ENCODE measurements at regions not wholly inside any gene's neighbourhood (a gene's known extent, or its start where the extent isn't known, plus 50 kb on each side); places are given as distances from the start of the nearest gene placed in this dataset.

DNA sequence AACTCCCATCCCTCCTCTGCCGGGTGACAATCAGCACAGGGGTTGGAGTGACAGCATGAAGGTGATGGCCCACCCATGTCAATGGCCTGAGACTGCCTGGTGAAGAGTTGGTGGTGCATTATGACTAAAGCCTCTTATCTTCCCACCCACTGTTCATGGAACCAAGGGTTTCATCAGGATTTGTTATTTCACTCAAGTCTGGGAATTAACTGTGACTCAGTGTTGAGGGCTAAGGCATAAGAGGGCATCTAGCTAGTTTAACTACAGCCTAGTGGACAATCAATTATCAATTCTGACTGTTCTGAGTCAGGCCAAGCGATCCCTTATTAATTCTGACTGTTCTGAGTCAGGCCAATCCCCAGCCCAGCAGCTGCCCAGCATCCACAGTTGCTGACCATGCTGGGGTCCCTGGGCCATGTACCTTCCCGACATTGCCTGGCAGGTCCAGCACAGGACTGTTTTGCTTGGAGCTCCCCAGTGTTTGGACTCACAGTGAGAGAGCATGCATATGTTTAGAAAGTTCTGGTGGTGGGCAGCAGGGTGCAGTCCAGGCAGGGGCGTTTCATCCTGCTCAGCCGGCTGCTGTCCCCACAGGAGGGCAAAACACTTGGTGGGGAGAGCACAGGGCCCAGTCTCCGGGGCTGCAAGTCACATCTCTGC lies 65.5 kb downstream of the RASL11A start:
- Mint-ChIP-seq H3K27me3 (ENCODE audit: low read depth, unreplicated experiment) (peaks cover 9% of the 10 kb centered on the region), H3K27ac (ENCODE audit: unreplicated experiment) (peak overlapping the region; percentile 81), H3K36me3 (ENCODE audit: low read depth, unreplicated experiment) (no peaks in the 10 kb centered on the region), H3K4me1 (ENCODE audit: low read depth, unreplicated experiment) (peaks cover 6% of the 10 kb centered on the region), H3K4me3 (ENCODE audit: unreplicated experiment) (no peak overlapping the region), H3K9me3 (ENCODE audit: unreplicated experiment) (no peaks in the 10 kb centered on the region)
- TF ChIP-seq EZH2 (IDR thresholded peaks at IDR 0.05; ENCODE audit: insufficient read depth, low read length): no peak
- TF ChIP-seq, protein P1, sequence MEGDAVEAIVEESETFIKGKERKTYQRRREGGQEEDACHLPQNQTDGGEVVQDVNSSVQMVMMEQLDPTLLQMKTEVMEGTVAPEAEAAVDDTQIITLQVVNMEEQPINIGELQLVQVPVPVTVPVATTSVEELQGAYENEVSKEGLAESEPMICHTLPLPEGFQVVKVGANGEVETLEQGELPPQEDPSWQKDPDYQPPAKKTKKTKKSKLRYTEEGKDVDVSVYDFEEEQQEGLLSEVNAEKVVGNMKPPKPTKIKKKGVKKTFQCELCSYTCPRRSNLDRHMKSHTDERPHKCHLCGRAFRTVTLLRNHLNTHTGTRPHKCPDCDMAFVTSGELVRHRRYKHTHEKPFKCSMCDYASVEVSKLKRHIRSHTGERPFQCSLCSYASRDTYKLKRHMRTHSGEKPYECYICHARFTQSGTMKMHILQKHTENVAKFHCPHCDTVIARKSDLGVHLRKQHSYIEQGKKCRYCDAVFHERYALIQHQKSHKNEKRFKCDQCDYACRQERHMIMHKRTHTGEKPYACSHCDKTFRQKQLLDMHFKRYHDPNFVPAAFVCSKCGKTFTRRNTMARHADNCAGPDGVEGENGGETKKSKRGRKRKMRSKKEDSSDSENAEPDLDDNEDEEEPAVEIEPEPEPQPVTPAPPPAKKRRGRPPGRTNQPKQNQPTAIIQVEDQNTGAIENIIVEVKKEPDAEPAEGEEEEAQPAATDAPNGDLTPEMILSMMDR (IDR thresholded peaks at IDR 0.05; ENCODE audit: insufficient read depth, low read depth, low read length): no peak
- Histone ChIP-seq H4K20me1 (ENCODE audit: insufficient read depth, low read length) (no peaks in the 10 kb centered on the region), H2AFZ (ENCODE audit: low read depth, low read length) (no peak overlapping the region), H3K79me2 (ENCODE audit: insufficient read depth, low read length) (no peaks in the 10 kb centered on the region), H3K27ac (ENCODE audit: low read depth, low read length) (no peak overlapping the region), H3K9ac (ENCODE audit: low read length) (no peak overlapping the region), H3K4me1 (ENCODE audit: insufficient read depth, low read length) (no peaks in the 10 kb centered on the region), H3K27me3 (ENCODE audit: insufficient read depth, low read length) (peaks cover 2% of the 10 kb centered on the region), H3K4me2 (ENCODE audit: low read length) (no peak overlapping the region), H3K9me3 (ENCODE audit: insufficient read depth, low read depth, low read length) (no peaks in the 10 kb centered on the region), H3K36me3 (ENCODE audit: insufficient read depth, low read length) (no peaks in the 10 kb centered on the region), H3K4me3 (ENCODE audit: insufficient read depth, low read depth, low read length) (no peak overlapping the region)
- no peak for FAIRE-seq
- DNase-seq (ENCODE audit: low read depth): peak; percentile 79

DNA sequence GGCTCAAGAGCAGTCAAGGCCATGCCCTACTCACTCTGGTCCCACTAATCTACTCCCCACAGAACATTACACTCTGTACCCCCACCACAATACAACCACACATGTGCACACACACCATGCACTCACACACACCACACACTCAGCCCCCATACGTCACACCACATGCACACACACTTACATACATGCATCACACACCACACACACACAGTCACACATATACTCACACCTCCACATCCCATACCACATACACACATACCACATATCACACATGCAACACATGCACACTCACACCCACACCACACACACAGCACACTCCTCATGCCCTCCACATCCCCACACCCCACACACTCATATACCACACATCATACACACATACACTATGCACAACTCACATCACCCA lies 67.6 kb downstream of the RASL11A start:
- Histone ChIP-seq H3K9ac (ENCODE audit: low read length) (no peak overlapping the region), H3K27me3 (ENCODE audit: insufficient read depth, low read length) (no peaks in the 10 kb centered on the region), H3K79me2 (ENCODE audit: insufficient read depth, low read length) (no peaks in the 10 kb centered on the region), H2AFZ (ENCODE audit: low read depth, low read length) (no peak overlapping the region), H3K9me3 (ENCODE audit: insufficient read depth, low read depth, low read length) (no peaks in the 10 kb centered on the region), H3K36me3 (ENCODE audit: insufficient read depth, low read length) (no peaks in the 10 kb centered on the region), H4K20me1 (ENCODE audit: insufficient read depth, low read length) (no peaks in the 10 kb centered on the region), H3K4me3 (ENCODE audit: insufficient read depth, low read depth, low read length) (no peak overlapping the region), H3K27ac (ENCODE audit: low read depth, low read length) (no peak overlapping the region), H3K4me2 (ENCODE audit: low read length) (no peak overlapping the region), H3K4me1 (ENCODE audit: insufficient read depth, low read length) (no peaks in the 10 kb centered on the region)
- Mint-ChIP-seq H3K27ac (ENCODE audit: unreplicated experiment) (no peak overlapping the region), H3K4me1 (ENCODE audit: low read depth, unreplicated experiment) (peaks cover 6% of the 10 kb centered on the region), H3K27me3 (ENCODE audit: low read depth, unreplicated experiment) (peaks cover 9% of the 10 kb centered on the region), H3K4me3 (ENCODE audit: unreplicated experiment) (no peak overlapping the region), H3K9me3 (ENCODE audit: unreplicated experiment) (no peaks in the 10 kb centered on the region), H3K36me3 (ENCODE audit: low read depth, unreplicated experiment) (no peaks in the 10 kb centered on the region)
- no peak for DNase-seq (ENCODE audit: low read depth)
- FAIRE-seq: no peak
- TF ChIP-seq, protein P1 (IDR thresholded peaks at IDR 0.05; ENCODE audit: insufficient read depth, low read depth, low read length): no peak
- no peak for TF ChIP-seq EZH2 (IDR thresholded peaks at IDR 0.05; ENCODE audit: insufficient read depth, low read length)

DNA sequence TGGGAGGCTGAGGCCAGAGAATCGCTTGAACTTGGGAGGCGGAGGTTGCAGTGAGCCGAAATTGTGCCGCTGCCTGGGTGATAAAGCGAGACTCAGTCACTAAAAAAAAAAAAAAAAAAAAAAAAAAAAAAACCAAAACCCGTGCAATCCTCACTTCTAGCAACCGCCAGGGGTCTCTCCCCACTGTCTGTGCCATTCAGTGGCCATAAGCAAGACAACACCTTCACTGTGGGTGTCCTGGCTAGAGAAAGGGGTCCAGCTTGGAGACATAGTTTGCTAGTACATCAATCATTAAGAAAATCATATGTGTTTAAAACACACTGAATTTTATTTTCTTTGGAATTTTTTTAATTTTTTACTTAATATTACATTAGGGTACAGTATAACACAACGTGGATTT lies 68.2 kb downstream of the RASL11A start:
- Mint-ChIP-seq H3K4me3 (ENCODE audit: unreplicated experiment) (no peak overlapping the region), H3K27me3 (ENCODE audit: low read depth, unreplicated experiment) (peaks cover 9% of the 10 kb centered on the region), H3K36me3 (ENCODE audit: low read depth, unreplicated experiment) (no peaks in the 10 kb centered on the region), H3K9me3 (ENCODE audit: unreplicated experiment) (no peaks in the 10 kb centered on the region), H3K4me1 (ENCODE audit: low read depth, unreplicated experiment) (peaks cover 6% of the 10 kb centered on the region), H3K27ac (ENCODE audit: unreplicated experiment) (no peak overlapping the region)
- TF ChIP-seq, protein P1 (IDR thresholded peaks at IDR 0.05; ENCODE audit: insufficient read depth, low read depth, low read length): no peak
- no peak for TF ChIP-seq EZH2 (IDR thresholded peaks at IDR 0.05; ENCODE audit: insufficient read depth, low read length)
- Histone ChIP-seq H3K79me2 (ENCODE audit: insufficient read depth, low read length) (no peaks in the 10 kb centered on the region), H3K27me3 (ENCODE audit: insufficient read depth, low read length) (no peaks in the 10 kb centered on the region), H3K27ac (ENCODE audit: low read depth, low read length) (no peak overlapping the region), H3K9me3 (ENCODE audit: insufficient read depth, low read depth, low read length) (no peaks in the 10 kb centered on the region), H3K4me1 (ENCODE audit: insufficient read depth, low read length) (no peaks in the 10 kb centered on the region), H3K4me3 (ENCODE audit: insufficient read depth, low read depth, low read length) (no peak overlapping the region), H4K20me1 (ENCODE audit: insufficient read depth, low read length) (no peaks in the 10 kb centered on the region), H3K36me3 (ENCODE audit: insufficient read depth, low read length) (no peaks in the 10 kb centered on the region), H2AFZ (ENCODE audit: low read depth, low read length) (no peak overlapping the region), H3K9ac (ENCODE audit: low read length) (no peak overlapping the region), H3K4me2 (ENCODE audit: low read length) (no peak overlapping the region)
- FAIRE-seq (no peak), DNase-seq (ENCODE audit: low read depth) (no peak)
